ENCODE measurements at regions not wholly inside any gene's neighbourhood (a gene's known extent, or its start where the extent isn't known, plus 50 kb on each side); places are given as distances from the start of the nearest gene placed in this dataset.

DNA sequence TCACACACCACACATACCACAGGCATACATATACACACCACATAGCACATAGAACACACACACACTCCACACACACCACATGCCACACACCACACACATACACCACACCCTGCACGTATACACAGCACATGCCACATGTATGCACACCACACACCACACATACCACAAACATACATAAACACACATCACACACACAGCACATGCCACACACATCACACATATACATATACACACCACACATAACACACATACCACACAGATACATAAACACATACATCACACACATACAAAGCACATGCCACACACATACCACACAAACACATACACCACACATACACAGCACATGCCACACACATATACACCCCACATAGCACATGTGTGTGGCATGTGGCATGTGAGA, 171.1 kb downstream of the OR4M2 start:
- no peak for TF ChIP-seq CTCF (optimal IDR thresholded peaks at IDR 0.05 in 1 of 3, IDR thresholded peaks at IDR 0.05 in 1 of 3, conservative IDR thresholded peaks at IDR 0.05 in 1 of 3; ENCODE audit: extremely low read depth in 1 of 3, insufficient read depth in 2 of 3, low read length in 3 of 3)
- TF ChIP-seq EZH2 (IDR thresholded peaks at IDR 0.05; ENCODE audit: low read length), result no peak
